ENCODE measurements at regions not wholly inside any gene's neighbourhood (a gene's known extent, or its start where the extent isn't known, plus 50 kb on each side); places are given as distances from the start of the nearest gene placed in this dataset.

GRCh38 chr1:95437781-95438180 lies 203.8 kb downstream of the RWDD3 start:
- DNase-seq, result no peak

DNA sequence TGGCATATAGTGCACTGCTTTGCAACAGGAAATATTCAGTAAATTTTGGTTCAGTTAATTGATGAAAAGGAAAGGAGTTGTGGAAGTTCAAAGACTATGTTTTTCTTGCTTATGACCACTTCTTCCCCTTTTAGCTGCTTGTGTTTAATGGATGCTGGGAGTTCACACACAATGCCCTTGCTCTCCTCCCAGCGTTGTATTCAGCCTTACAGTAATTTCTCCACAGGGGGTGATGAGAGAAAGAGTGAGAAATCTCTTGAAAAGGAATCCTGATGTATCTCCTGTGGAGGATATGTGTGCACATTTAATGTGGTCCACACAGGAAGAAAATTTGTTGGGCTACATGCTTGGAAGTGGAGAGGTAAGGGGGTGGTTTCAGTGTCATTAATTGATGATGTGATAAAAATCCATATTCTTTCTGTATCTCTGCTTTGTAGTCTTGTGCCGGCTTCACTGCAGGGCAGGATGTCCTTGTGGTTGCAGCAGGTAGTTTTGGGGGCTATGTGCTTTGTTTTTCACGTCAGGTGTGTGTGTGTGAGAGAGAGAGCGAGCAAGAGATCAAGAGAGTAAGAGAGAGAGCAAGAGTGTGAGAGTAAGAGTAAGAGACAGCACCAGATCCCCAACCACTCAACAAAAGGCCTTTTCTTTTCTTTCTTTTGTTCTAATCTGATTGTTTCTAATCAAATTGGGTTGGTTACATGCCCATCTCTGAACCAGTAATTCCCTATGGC lies 204.4 kb downstream of the RWDD3 start:
- no peak for DNase-seq

DNA sequence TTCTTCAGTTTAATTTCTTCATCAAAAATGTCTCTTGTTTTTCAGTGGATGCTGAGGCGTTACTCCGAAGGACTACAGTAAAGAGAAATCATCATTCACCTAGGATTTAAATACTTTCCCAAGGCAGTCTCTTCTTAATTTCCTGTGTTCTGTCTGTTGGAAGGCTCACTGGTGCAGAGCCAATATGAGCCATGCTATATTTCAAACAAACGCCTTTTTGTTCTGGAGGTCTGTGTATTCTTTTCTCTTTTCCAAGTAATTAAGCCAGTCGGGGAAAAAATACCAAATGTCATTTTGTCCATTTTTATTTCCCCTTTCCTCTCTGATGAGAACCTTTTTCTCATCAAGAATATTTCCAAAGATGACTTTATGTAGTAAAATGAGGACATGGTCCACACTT lies 206.5 kb downstream of the RWDD3 start:
- DNase-seq, result no peak

- no peak for DNase-seq
Measured at GRCh38 chr1:95449516-95449915, 215.5 kb downstream of the RWDD3 start.

DNA sequence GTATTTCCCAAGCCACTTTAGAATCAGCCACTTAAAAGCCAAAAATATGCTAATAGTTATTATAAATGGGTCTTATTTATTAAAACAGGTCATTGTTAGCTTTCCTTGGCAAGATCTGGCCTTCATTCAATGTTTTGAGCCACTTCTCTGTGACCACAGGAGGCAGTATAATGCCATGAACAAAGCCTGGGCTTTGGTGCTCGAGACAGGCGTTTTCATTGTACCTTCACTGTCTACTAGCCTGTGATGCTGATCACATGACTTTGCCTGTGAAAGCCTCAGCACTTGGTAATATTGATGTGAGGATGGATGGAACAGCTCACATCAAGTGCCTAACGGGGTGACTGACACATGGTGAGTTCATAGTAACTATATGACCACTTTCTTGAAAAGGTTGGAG lies 217.0 kb downstream of the RWDD3 start:
- DNase-seq, result no peak

- DNase-seq, result no peak
Measured at GRCh38 chr1:95451904-95452303, 217.9 kb downstream of the RWDD3 start.

DNA sequence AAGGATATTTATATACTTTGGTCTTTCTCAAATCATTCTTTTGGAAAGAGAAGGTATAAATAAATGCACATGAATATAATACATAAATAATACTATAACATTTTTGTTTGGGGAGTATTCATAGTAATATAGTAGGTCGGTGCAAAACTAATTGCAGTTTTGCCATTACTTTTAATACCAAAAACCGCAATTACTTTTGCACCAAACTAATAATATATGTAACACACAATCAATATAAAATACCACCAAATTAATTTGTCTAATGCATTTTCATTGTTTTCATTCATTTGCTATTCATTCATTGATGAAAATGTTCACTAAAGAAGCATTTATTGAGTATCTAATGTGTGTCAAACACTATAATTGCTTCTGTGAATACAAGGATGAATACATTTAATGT lies 219.0 kb downstream of the RWDD3 start:
- no peak for DNase-seq

DNA sequence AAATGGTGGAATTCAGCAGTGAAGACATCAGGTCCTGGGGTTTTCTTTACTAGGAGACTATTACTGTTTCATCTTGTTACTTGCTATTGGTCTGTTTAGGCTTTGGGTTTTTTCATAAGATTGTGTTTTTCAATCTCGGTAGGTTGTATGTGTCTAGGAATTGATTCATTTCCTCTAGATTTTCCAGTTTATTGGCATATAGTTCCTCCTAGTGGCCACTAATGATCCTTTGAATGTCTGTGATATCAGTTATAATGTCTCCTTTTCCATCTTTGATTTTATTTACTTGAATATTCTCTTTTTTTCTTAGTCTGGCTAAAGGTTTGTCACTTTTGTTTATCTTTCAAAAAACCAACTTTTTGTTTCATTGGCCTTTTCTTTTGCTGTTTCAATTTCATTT lies 233.0 kb downstream of the RWDD3 start:
- no peak for DNase-seq

GRCh38 chr1:95475686-95476457 lies 241.9 kb downstream of the RWDD3 start:
- no peak for DNase-seq

DNA sequence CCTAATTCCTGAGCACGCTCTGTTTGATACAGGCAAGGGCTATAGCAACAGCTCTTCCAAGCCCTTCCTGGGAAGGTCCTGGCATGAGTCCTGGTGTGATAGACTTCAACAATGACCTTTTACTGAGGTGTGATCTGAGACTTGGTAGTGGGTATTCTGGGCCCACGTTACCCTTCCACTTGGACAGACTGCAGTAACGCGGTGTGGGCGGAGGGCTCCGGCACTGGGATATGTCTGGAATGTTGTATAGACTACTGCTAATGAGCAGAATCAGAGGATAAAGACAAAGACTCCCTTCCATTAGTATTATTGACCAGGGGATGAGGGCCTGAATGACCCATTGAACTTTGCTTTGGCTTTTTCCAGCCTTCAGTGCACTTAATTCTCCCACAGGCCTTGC lies 262.3 kb downstream of the RWDD3 start:
- no peak for DNase-seq

- no peak for DNase-seq
Measured at GRCh38 chr1:95496773-95497172, 262.8 kb downstream of the RWDD3 start.

GRCh38 chr1:95497566-95497965 lies 263.6 kb downstream of the RWDD3 start:
- DNase-seq, result no peak

GRCh38 chr1:95503278-95504030 lies 269.4 kb downstream of the RWDD3 start:
- no peak for DNase-seq

GRCh38 chr1:95504321-95504720 lies 270.3 kb downstream of the RWDD3 start:
- no peak for DNase-seq

DNA sequence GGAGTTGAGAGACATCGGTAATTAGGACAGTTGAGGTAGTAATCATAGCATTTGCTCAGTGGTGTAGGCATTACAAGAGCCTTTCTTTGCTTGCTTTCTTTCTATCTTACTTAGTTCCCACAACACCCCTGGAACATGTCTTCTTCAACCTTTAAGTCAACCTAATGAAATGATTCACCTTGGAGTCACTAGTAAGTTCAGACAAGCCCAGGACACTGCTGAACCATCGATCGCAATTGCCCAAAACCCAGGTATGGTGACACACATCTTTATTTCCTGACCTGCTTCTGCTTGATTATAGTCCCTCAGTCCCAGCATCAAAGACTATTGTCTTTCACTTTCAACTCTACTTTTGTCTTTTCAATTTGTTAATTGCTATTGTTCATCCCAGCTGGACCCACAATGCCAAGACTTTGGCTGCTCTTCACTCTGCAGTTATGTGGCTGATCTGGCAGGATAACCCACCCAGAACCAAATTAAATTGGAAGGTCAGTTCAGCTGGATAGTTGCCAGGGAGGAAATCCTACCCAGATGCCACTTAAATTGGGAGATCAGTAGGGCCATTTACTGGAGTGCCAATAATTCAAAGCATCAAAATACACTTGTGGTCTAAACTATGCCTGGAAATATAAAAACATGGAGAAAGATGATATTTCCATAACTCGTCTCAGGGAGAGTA lies 272.9 kb downstream of the RWDD3 start:
- no peak for DNase-seq

- no peak for DNase-seq
Measured at GRCh38 chr1:95509989-95510388, 276.0 kb downstream of the RWDD3 start.

DNA sequence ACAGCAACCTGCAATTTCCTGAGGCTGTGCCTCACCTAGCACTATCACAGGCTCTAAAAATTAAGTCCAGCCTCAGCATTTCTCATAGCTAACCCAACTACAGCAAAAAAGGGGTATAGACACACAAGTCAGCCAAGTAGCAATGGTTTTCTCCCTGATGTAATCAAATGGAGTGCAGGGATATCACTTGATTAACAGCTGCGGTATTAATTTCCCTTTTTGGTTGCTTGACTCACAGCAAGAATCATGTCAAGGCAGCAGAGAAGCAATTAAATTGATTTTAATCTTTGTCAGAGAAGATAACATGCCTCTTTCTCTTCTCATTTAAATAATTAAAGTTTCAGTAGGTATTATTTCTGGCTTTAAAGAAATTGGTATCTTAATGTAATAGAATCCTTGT lies 278.9 kb downstream of the RWDD3 start:
- DNase-seq, result no peak

GRCh38 chr1:95517506-95517905 lies 283.5 kb downstream of the RWDD3 start:
- no peak for DNase-seq

GRCh38 chr1:95518310-95518709 lies 284.3 kb downstream of the RWDD3 start:
- DNase-seq, result no peak

- DNase-seq, result no peak
Measured at GRCh38 chr1:95520390-95520789, 286.4 kb downstream of the RWDD3 start.

DNA sequence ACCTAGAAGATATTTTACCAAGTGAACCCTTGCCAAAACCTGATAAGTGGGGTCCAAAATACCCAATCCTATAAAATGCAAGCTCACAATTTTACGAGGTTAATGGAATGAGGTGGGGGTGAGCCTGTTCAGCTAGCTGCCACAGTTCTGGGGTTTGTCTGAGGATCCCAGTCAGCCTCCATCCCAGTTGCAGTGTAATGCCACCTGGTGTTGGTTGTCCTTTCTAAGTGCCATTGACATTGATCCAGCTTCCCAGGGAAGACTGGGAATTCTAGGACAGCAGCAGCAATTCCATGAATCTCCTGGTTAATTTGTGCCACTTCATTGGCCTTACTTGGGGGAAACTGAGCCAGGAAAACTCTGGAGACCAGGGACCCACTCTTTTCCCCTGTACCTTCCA lies 298.3 kb downstream of the RWDD3 start:
- DNase-seq, result no peak

- DNase-seq, result no peak
Measured at GRCh38 chr1:95534985-95535384, 301.0 kb downstream of the RWDD3 start.

- DNase-seq, result no peak
Measured at GRCh38 chr1:95535614-95536013, 301.6 kb downstream of the RWDD3 start.

Data from CD4-positive, alpha-beta T cell treated with Interleukin-6 for 4 hours (primary cell).